ENCODE measurements at regions not wholly inside any gene's neighbourhood (a gene's known extent, or its start where the extent isn't known, plus 50 kb on each side); places are given as distances from the start of the nearest gene placed in this dataset.
"Not testable (repeated sequence)": the region's sequence is repeated elsewhere in the genome, so short reads cannot be mapped to it uniquely, and the experiment has no call there.

- no peak for DNase-seq
Measured at GRCh38 chr7:121519548-121520521, 123.7 kb upstream of the FAM3C start.

GRCh38 chr7:121517591-121517990, 121.5 kb upstream of the FAM3C start:
- no peak for DNase-seq

DNA sequence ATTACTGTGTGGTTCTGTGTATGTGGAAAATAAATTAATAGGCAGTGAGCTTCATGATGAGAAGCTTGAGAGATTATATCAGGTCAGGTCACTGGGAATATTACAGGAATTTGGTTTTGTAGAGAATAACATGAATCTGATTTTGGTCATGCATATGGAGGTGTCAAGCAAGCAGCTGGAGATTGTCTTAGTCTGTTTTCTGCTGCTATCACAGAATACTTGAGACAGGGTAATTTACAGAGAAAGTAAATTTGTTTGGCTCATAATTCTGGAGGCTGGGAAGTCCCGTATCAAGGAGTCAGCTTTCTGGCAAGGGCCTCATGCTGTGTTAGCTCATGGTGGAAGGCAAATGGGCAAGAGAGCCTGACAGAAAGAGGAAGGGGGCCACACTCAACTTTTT, 120.7 kb upstream of the FAM3C start:
- DNase-seq = no peak

DNA sequence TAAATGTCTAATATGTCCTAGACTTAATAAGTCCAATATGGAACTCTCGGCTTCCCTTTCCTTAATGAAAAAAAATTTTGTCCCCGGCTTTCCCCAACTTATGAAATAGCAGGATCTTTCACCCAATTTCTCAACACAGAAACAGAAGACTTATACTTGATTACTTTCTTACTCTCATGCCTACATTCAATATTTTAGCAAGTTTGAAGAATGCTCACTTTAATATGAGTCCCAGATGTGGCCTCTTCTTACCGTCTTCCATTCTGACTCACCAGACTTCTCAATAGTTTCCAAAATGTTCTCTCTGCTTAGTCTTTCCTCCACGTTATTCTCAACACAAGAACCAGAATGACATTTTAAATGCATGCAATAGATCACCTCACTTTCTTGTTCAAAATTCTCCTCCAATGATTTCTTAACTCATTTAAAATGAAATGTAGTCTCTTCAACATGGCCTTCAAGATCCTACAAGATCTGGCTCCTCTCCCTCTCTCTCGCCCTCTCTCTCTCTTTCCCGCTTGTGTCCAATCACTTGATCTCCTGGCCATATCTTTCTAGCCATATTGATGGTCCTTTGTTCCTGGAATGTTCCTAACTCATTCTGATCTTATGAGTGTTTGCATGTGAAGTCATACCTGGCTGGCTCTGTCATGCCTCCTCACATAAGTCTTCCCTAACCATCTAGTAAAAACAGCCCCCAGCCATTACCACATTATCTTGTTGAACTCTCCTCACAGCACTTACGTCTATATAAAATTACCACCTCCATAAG, 119.7 kb upstream of the FAM3C start:
- no peak for DNase-seq

DNA sequence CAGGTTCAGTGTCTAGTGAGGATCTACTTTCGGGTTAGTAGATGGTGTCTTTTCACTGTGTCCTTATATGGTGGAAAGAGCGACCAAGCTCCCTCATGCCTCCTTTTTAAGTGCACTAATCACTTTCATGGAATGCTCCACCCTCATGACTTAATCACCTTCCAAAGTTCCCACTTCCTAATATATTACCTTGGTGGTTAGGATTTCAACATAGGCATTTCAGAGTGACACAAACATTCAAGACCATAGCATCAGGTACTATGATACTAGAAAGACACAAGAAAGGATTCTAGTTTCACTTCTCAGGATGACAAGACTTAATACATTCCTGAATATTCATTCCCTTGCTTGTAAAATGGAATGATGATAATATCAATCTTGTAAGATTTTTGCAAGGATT, 119.1 kb upstream of the FAM3C start:
- DNase-seq = no peak

GRCh38 chr7:121513105-121513504, 117.0 kb upstream of the FAM3C start:
- DNase-seq = no peak

DNA sequence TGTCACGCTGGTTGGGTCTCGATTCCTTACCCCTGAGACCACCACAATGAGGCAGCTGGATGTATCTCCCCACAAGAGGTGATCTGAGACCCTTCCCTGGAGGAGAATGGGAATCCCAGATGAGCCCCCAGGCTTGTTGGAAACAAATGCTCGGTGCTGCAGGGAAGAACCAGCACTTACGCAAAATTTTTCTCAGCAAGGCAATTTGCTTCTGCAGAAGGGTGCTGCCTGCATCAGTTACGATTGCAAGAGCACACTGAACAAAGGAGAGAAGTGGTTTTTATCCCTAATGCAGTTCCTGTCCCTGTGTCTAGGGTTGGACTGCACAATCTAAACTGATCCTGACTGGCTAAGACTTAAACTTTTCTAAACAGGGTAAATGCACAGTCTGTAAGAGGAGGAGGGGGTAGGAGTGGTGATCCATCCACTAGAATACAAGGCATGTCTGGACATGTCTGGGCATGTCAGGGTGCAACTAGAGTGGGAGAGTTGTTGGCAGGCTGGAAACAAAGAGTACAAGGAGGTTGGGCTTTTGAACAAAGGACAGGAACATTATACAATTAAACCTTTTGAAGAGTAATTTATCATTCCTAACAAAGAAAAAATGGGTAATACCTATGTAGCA, 114.9 kb upstream of the FAM3C start:
- DNase-seq = no peak

GRCh38 chr7:121510302-121510701, 114.2 kb upstream of the FAM3C start:
- no peak for DNase-seq

DNA sequence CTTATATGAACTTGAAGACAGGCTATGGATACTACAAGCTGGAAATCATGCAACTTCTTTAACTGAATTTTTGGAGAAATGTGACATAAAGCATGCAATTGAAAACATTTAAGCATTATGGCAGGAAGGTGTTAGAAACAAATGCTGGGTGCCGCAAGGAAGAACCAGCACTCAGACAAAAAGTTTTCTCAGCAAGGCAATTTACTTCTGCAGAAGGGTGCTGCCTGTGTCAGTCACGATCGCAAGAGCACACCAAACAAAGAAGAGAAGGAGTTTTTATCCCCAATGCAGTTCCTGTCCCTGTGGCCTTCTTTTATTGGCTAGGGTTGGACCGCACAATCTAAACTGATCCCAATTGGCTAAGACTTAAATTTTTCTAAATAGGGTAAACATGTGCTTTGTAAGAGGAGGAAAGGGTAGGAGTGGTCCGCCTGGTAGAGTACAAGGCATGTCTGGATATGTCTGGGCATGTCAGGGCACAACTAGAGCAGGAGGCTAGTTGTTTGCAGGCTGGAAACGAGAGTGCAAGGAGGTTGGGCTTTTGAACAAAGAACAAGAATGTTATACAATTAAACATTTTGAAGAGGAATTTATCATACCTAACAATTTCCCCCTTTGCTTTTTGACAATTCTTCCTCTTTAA, 109.6 kb upstream of the FAM3C start:
- DNase-seq = no peak

DNA sequence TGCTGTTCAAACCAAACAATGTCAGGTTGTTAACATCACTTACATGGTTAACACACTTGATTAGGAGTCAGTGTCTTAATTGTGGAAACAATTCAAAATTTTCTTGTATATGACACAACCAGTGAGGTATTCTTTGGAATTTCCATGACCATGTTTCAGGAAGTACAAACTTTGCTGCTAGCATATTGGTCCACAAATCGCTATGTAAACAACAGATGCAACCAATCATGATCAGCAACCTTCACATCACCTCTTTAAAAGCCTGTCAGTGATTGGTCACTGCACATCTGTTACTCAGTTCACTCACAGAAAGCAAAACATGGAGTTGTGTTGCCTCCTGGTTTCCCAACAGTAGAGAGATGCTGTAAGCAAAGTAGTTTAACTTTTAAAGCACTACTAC, 108.9 kb upstream of the FAM3C start:
- DNase-seq = no peak

GRCh38 chr7:121504482-121504881, 108.4 kb upstream of the FAM3C start:
- no peak for DNase-seq

GRCh38 chr7:121503730-121504129, 107.6 kb upstream of the FAM3C start:
- DNase-seq = no peak

GRCh38 chr7:121503039-121503438, 106.9 kb upstream of the FAM3C start:
- DNase-seq = no peak

GRCh38 chr7:121501566-121501965, 105.5 kb upstream of the FAM3C start:
- DNase-seq = no peak

DNA sequence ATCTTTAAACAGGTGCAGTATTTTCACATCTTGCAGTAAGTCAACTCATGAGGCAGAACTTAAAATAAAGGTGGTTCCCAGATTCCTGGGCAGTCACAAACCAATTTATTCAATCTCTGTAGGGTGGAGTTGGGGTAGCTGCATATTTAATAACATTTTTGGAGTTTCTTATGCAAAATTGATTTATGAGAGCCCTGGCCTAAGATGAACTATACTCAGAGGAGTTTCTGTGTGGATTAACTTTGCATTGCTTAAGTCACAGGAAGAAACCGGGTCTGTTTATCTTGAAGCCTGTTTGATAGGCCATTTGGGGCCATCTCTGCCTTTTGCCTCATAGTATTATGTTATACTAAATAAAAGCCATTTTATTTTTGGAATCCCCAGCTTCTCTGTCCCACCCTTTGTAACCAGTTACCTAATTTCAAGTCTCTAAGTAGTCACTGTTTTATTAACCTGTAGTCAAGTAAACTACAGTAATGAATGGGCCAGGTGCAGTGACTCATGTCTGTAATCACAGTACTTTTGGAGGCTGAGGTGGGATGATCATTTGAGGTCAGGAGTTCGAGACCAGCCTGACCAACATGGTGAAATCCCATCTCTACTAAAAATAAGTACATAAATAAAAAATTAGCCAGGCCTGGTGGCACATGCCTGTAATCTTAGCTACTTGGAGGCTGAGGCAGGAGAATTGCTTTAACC, 104.4 kb upstream of the FAM3C start:
- DNase-seq = no peak

- no peak for DNase-seq
Measured at GRCh38 chr7:121499624-121500023, 103.5 kb upstream of the FAM3C start.

DNA sequence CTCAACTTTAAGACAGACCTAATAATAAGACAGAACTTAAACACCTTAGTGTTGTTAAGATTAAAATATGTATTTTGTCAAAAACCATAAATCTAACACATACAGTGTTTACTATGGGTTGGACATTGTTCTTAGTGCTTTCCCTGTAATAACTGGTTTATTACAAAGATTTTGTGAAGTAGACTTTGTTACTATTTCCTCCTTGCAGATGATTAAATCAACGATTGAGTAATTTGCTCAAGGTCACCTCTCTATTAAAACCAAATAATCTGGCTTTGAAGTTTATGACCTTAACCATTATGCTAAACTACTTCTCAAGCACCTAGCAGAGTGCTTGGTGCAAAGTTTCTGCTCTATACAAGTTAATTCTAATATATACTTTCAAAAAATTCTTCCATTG, 102.7 kb upstream of the FAM3C start:
- DNase-seq = no peak

DNA sequence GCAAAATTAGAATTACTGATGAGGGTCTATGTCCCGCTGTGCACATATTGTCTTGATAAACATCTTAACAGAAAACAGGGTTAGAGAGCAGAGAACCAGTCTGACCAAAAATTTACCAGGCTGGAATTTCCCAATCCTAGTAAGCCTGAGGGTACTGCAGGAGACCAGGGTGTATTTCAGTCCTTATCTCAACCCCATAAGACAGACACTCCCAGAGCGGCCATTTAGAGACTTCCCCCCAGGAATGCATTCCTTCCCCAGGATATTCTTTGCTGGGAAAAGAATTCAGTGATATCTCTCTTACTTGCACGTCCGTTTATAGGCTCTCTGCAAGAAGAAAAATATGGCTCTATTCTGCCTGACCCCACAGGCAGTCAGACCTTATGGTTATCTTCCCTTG, 101.4 kb upstream of the FAM3C start:
- DNase-seq = not testable (repeated sequence)

GRCh38 chr7:121494516-121494915, 98.4 kb upstream of the FAM3C start:
- no peak for DNase-seq

DNA sequence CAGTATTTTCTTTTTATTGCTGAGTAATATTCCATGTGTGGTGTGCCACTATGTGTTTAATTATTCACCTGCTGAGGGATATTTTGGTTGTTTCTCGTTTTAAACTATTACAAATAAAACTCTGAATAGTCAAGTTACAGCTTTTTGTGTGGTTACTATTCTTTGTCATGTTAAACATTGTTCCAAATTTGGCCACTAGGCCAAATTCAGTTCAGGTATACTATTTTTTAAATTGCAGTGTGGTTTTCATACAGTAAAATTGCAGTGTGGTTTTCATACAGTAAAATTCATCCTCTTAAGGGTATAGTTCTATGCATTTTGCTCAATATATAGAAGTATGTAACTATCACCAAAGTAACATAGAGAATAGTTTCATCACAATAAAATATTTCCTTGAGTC, 97.4 kb upstream of the FAM3C start:
- no peak for DNase-seq

GRCh38 chr7:121490309-121490708, 94.2 kb upstream of the FAM3C start:
- DNase-seq = no peak

GRCh38 chr7:121489440-121489839, 93.3 kb upstream of the FAM3C start:
- DNase-seq = no peak

Data from bone marrow (tissue), 2 donors.